ENCODE measurements at regions not wholly inside any gene's neighbourhood (a gene's known extent, or its start where the extent isn't known, plus 50 kb on each side); places are given as distances from the start of the nearest gene placed in this dataset.

GRCh38 chr10:78579995-78580394 is 488.8 kb upstream of the ZMIZ1 start:
- TF ChIP-seq POLR2A (IDR thresholded peaks at IDR 0.05) = no peak
- no peak for TF ChIP-seq CTCF (IDR thresholded peaks at IDR 0.05)

All from suprapubic skin (tissue), 3 donors.